Stimulated activated naive B cell treated with anti-CD40 and anti-IgM and Interleukin-4, amounts not matched to agents 10 μg/mL and 1 μg/mL and 100 μg/mL, for 72 hours (primary cell): ENCODE measurements at regions not wholly inside any gene's neighbourhood (a gene's known extent, or its start where the extent isn't known, plus 50 kb on each side); places are given as distances from the start of the nearest gene placed in this dataset.
A peak's percentile ranks its signal among the peaks of the same experiment; 100 is the strongest.

ENCODE experiments used
- ATAC-seq, 2 donors: fragments of 150-1000 bp; cut with Tn5 transposase; replicated peaks; 2 replicates each; pipeline ENCODE4 v1.10.0; 2021; ENCODE audit warnings: moderate library complexity in 1 of 2
- DNase-seq: peaks from one replicate; pipeline ENCODE4 v3.0.0; 2021
- H3K27ac Mint-ChIP-seq: one replicate; pipeline ENCODE4 v1.8.0; 2022; ENCODE audit warnings: mild to moderate bottlenecking, mixed read lengths
- H3K27me3 Mint-ChIP-seq, 2 donors: one replicate each; pipeline ENCODE4 v1.8.0; 2022; ENCODE audit warnings: mixed read lengths in 2 of 2
- H3K36me3 Mint-ChIP-seq, 2 donors: one replicate each; pipeline ENCODE4 v1.8.0; 2022; ENCODE audit warnings: mixed read lengths in 2 of 2, mild to moderate bottlenecking in 1 of 2
- H3K4me1 Mint-ChIP-seq, 2 donors: one replicate each; pipeline ENCODE4 v1.8.0; 2022; ENCODE audit warnings: mixed read lengths in 2 of 2, mild to moderate bottlenecking in 1 of 2
- H3K4me3 Mint-ChIP-seq, 2 donors: one replicate each; pipeline ENCODE4 v1.8.0; 2022; ENCODE audit warnings: mild to moderate bottlenecking in 2 of 2, mixed read lengths in 2 of 2, moderate library complexity in 1 of 2
- H3K9me3 Mint-ChIP-seq, 2 donors: one replicate each; pipeline ENCODE4 v1.8.0; 2022; ENCODE audit warnings: mixed read lengths in 2 of 2, mild to moderate bottlenecking in 1 of 2

- no peaks in the 10 kb centered on the region for H3K36me3 Mint-ChIP-seq
- H3K27ac Mint-ChIP-seq: no peak overlapping the region
- H3K9me3 Mint-ChIP-seq: peaks cover 0 to 6% of the 10 kb centered on the region in 2 donors
- no peaks in the 10 kb centered on the region for H3K4me1 Mint-ChIP-seq
- DNase-seq (no peak), ATAC-seq (no peak)
- peaks cover 0 to 5% of the 10 kb centered on the region in 2 donors for H3K27me3 Mint-ChIP-seq
- no peak overlapping the region for H3K4me3 Mint-ChIP-seq
These were observed 98.0 kb upstream of the E2F7 start for GRCh38 chr12:77163074-77164038.

- peaks cover 0 to 5% of the 10 kb centered on the region in 2 donors for H3K27me3 Mint-ChIP-seq
- peaks cover 0 to 5% of the 10 kb centered on the region in 2 donors for H3K9me3 Mint-ChIP-seq
- ATAC-seq (no peak), DNase-seq (no peak)
- no peaks in the 10 kb centered on the region for H3K36me3 Mint-ChIP-seq
- H3K4me3 Mint-ChIP-seq: no peak overlapping the region
- no peak overlapping the region for H3K27ac Mint-ChIP-seq
- no peaks in the 10 kb centered on the region for H3K4me1 Mint-ChIP-seq
These were observed 96.6 kb upstream of the E2F7 start for GRCh38 chr12:77161944-77162343.

GRCh38 chr12:77160931-77161330, 95.6 kb upstream of the E2F7 start:
- Mint-ChIP-seq H3K27ac (no peak overlapping the region), H3K27me3 (peaks cover 0 to 5% of the 10 kb centered on the region in 2 donors), H3K4me1 (no peaks in the 10 kb centered on the region), H3K4me3 (no peak overlapping the region), H3K9me3 (peaks cover 0 to 5% of the 10 kb centered on the region in 2 donors), H3K36me3 (no peaks in the 10 kb centered on the region)
- DNase-seq (no peak), ATAC-seq (no peak)

- H3K36me3 Mint-ChIP-seq: no peaks in the 10 kb centered on the region
- no peak overlapping the region for H3K27ac Mint-ChIP-seq
- no peaks in the 10 kb centered on the region for H3K4me1 Mint-ChIP-seq
- peaks cover 0 to 5% of the 10 kb centered on the region in 2 donors for H3K27me3 Mint-ChIP-seq
- no peak for DNase-seq
- peaks cover 0 to 3% of the 10 kb centered on the region in 2 donors for H3K9me3 Mint-ChIP-seq
- no peak for ATAC-seq
- H3K4me3 Mint-ChIP-seq: no peak overlapping the region
These were observed 88.3 kb upstream of the E2F7 start for GRCh38 chr12:77153706-77154105.

- H3K4me3 Mint-ChIP-seq: no peak overlapping the region
- H3K27me3 Mint-ChIP-seq: peaks cover 0 to 5% of the 10 kb centered on the region in 2 donors
- DNase-seq (no peak), ATAC-seq (no peak)
- no peak overlapping the region for H3K27ac Mint-ChIP-seq
- peaks cover 0 to 3% of the 10 kb centered on the region in 2 donors for H3K9me3 Mint-ChIP-seq
- no peaks in the 10 kb centered on the region for H3K36me3 Mint-ChIP-seq
- no peaks in the 10 kb centered on the region for H3K4me1 Mint-ChIP-seq
These were observed 87.3 kb upstream of the E2F7 start for GRCh38 chr12:77152623-77153193.

- no peaks in the 10 kb centered on the region for H3K36me3 Mint-ChIP-seq
- H3K27me3 Mint-ChIP-seq: peaks cover 0 to 5% of the 10 kb centered on the region in 2 donors
- H3K27ac Mint-ChIP-seq: no peak overlapping the region
- H3K4me1 Mint-ChIP-seq: no peaks in the 10 kb centered on the region
- ATAC-seq (no peak), DNase-seq (no peak)
- no peak overlapping the region for H3K4me3 Mint-ChIP-seq
- peaks cover 0 to 3% of the 10 kb centered on the region in 2 donors for H3K9me3 Mint-ChIP-seq
These were observed 85.7 kb upstream of the E2F7 start for GRCh38 chr12:77151030-77151429.

GRCh38 chr12:77133566-77133965, 68.2 kb upstream of the E2F7 start:
- no peaks in the 10 kb centered on the region for H3K36me3 Mint-ChIP-seq
- ATAC-seq (no peak), DNase-seq (no peak)
- no peaks in the 10 kb centered on the region for H3K4me1 Mint-ChIP-seq
- peaks cover 0 to 3% of the 10 kb centered on the region in 2 donors for H3K9me3 Mint-ChIP-seq
- H3K27me3 Mint-ChIP-seq: peaks cover 4 to 6% of the 10 kb centered on the region in 2 donors
- H3K27ac Mint-ChIP-seq: no peak overlapping the region
- H3K4me3 Mint-ChIP-seq: no peak overlapping the region

- no peaks in the 10 kb centered on the region for H3K27me3 Mint-ChIP-seq
- DNase-seq: no peak
- no peak for ATAC-seq
These were observed 66.7 kb upstream of the E2F7 start for GRCh38 chr12:77131977-77132490.

GRCh38 chr12:77130193-77130592, 64.8 kb upstream of the E2F7 start:
- Mint-ChIP-seq H3K27me3 (peaks cover 2% of the 10 kb centered on the region in 2 donors), H3K36me3 (no peaks in the 10 kb centered on the region), H3K9me3 (peaks cover 0 to 3% of the 10 kb centered on the region in 2 donors), H3K4me3 (no peak overlapping the region), H3K27ac (no peak overlapping the region), H3K4me1 (no peaks in the 10 kb centered on the region)
- DNase-seq (no peak), ATAC-seq (no peak)

More at GRCh38 chr12:77131977-77132490, 66.7 kb upstream of the E2F7 start:
- Mint-ChIP-seq H3K4me3 (no peak overlapping the region), H3K27ac (no peak overlapping the region), H3K36me3 (no peaks in the 10 kb centered on the region), H3K9me3 (peaks cover 0 to 3% of the 10 kb centered on the region in 2 donors), H3K4me1 (no peaks in the 10 kb centered on the region)

GRCh38 chr12:77124767-77125166, 59.4 kb upstream of the E2F7 start:
- no peaks in the 10 kb centered on the region for H3K9me3 Mint-ChIP-seq
- no peaks in the 10 kb centered on the region for H3K4me1 Mint-ChIP-seq
- DNase-seq (no peak), ATAC-seq (peak in 1 of 2 donors; percentile 36)
- peaks cover 13 to 16% of the 10 kb centered on the region in 2 donors for H3K27me3 Mint-ChIP-seq
- H3K36me3 Mint-ChIP-seq: no peaks in the 10 kb centered on the region
- no peak overlapping the region for H3K27ac Mint-ChIP-seq
- H3K4me3 Mint-ChIP-seq: no peak overlapping the region

GRCh38 chr12:77122661-77123060, 57.3 kb upstream of the E2F7 start:
- Mint-ChIP-seq H3K27ac (no peak overlapping the region), H3K4me1 (no peaks in the 10 kb centered on the region), H3K4me3 (no peak overlapping the region), H3K36me3 (no peaks in the 10 kb centered on the region), H3K27me3 (peaks cover 13 to 16% of the 10 kb centered on the region in 2 donors), H3K9me3 (no peaks in the 10 kb centered on the region)
- DNase-seq (no peak), ATAC-seq (no peak)

- DNase-seq (no peak), ATAC-seq (no peak)
- Mint-ChIP-seq H3K9me3 (no peaks in the 10 kb centered on the region), H3K4me1 (no peaks in the 10 kb centered on the region), H3K4me3 (no peak overlapping the region), H3K36me3 (no peaks in the 10 kb centered on the region), H3K27ac (no peak overlapping the region), H3K27me3 (peaks cover 13 to 16% of the 10 kb centered on the region in 2 donors)
These were observed 56.9 kb upstream of the E2F7 start for GRCh38 chr12:77122236-77122635.

- Mint-ChIP-seq H3K4me1 (no peaks in the 10 kb centered on the region), H3K27ac (no peak overlapping the region), H3K4me3 (no peak overlapping the region), H3K27me3 (peaks cover 13 to 15% of the 10 kb centered on the region in 2 donors), H3K36me3 (no peaks in the 10 kb centered on the region), H3K9me3 (no peaks in the 10 kb centered on the region)
- ATAC-seq: no peak
- no peak for DNase-seq
These were observed 55.1 kb upstream of the E2F7 start for GRCh38 chr12:77120156-77121085.

- no peak overlapping the region for H3K4me3 Mint-ChIP-seq
- no peak overlapping the region for H3K27ac Mint-ChIP-seq
- no peaks in the 10 kb centered on the region for H3K9me3 Mint-ChIP-seq
- H3K27me3 Mint-ChIP-seq: peaks cover 5 to 7% of the 10 kb centered on the region in 2 donors
- H3K4me1 Mint-ChIP-seq: no peaks in the 10 kb centered on the region
- no peak for ATAC-seq
- no peak for DNase-seq
- no peaks in the 10 kb centered on the region for H3K36me3 Mint-ChIP-seq
These were observed 53.3 kb upstream of the E2F7 start for GRCh38 chr12:77118696-77119095.
